ENCODE measurements at regions not wholly inside any gene's neighbourhood (a gene's known extent, or its start where the extent isn't known, plus 50 kb on each side); places are given as distances from the start of the nearest gene placed in this dataset.

GRCh38 chr10:110434489-110435096 is 63.1 kb upstream of the DUSP5 start:
- H3K36me3 ChIP-seq (ENCODE audit: control insufficient read depth in 4 of 4, insufficient read depth in 4 of 4, low read length in 4 of 4): no peaks in the 10 kb centered on the region
- no peaks in the 10 kb centered on the region for H3K4me1 ChIP-seq (ENCODE audit: control insufficient read depth in 5 of 5, insufficient read depth in 5 of 5, low read length in 5 of 5)
- no peak overlapping the region for H3K9ac ChIP-seq (ENCODE audit: insufficient read depth in 1 of 2, low read length in 2 of 2)
- WGBS, 2 donors: 84 to 86% methylated on average over 5 of the region's 5 CpGs
- H3K4me3 ChIP-seq: no peak overlapping the region
- no peaks in the 10 kb centered on the region for H3K9me3 ChIP-seq (ENCODE audit: control insufficient read depth in 4 of 4, insufficient read depth in 3 of 4, low read length in 3 of 4)
- peaks cover 0 to 2% (median 0%) of the 10 kb centered on the region in 3 donors for H3K27me3 ChIP-seq (ENCODE audit: control insufficient read depth in 3 of 3, insufficient read depth in 3 of 3, low read length in 2 of 3)
- DNase-seq (no peak), ATAC-seq (ENCODE audit: insufficient read depth, low FRiP score) (no peak)
- H3K27ac ChIP-seq (ENCODE audit: low read depth in 1 of 2, low read length in 1 of 2): no peak overlapping the region
- no peak for TF ChIP-seq CTCF (IDR thresholded peaks at IDR 0.05; ENCODE audit: control extremely low read depth, extremely low read depth)

GRCh38 chr10:110436554-110437350 is 61.0 kb upstream of the DUSP5 start:
- no peak for TF ChIP-seq CTCF (IDR thresholded peaks at IDR 0.05; ENCODE audit: control extremely low read depth, extremely low read depth)
- H3K27me3 ChIP-seq (ENCODE audit: control insufficient read depth in 3 of 3, insufficient read depth in 3 of 3, low read length in 2 of 3): peaks cover 0 to under 1% (median 0%) of the 10 kb centered on the region in 3 donors
- no peaks in the 10 kb centered on the region for H3K9me3 ChIP-seq (ENCODE audit: control insufficient read depth in 4 of 4, insufficient read depth in 3 of 4, low read length in 3 of 4)
- DNase-seq: no peak
- H3K9ac ChIP-seq (ENCODE audit: insufficient read depth in 1 of 2, low read length in 2 of 2): no peak overlapping the region
- 92 to 96% methylated on average over 9 of the region's 9 CpGs for WGBS, 2 donors
- no peak overlapping the region for H3K4me3 ChIP-seq
- no peak for ATAC-seq (ENCODE audit: insufficient read depth, low FRiP score)
- no peak overlapping the region for H3K27ac ChIP-seq (ENCODE audit: low read depth in 1 of 2, low read length in 1 of 2)
- no peaks in the 10 kb centered on the region for H3K4me1 ChIP-seq (ENCODE audit: control insufficient read depth in 5 of 5, insufficient read depth in 5 of 5, low read length in 5 of 5)
- H3K36me3 ChIP-seq (ENCODE audit: control insufficient read depth in 4 of 4, insufficient read depth in 4 of 4, low read length in 4 of 4): no peaks in the 10 kb centered on the region

GRCh38 chr10:110437351-110437605 is 60.4 kb upstream of the DUSP5 start:
- WGBS, 2 donors: 84 to 85% methylated on average over 3 of the region's 3 CpGs
- no peak overlapping the region for H3K4me3 ChIP-seq
- H3K27ac ChIP-seq (ENCODE audit: low read depth in 1 of 2, low read length in 1 of 2): no peak overlapping the region
- DNase-seq: no peak
- ATAC-seq (ENCODE audit: insufficient read depth, low FRiP score): no peak
- H3K9ac ChIP-seq (ENCODE audit: insufficient read depth in 1 of 2, low read length in 2 of 2): no peak overlapping the region
- no peak for TF ChIP-seq CTCF (IDR thresholded peaks at IDR 0.05; ENCODE audit: control extremely low read depth, extremely low read depth)
- no peaks in the 10 kb centered on the region for H3K4me1 ChIP-seq (ENCODE audit: control insufficient read depth in 5 of 5, insufficient read depth in 5 of 5, low read length in 5 of 5)
- H3K36me3 ChIP-seq (ENCODE audit: control insufficient read depth in 4 of 4, insufficient read depth in 4 of 4, low read length in 4 of 4): no peaks in the 10 kb centered on the region
- H3K9me3 ChIP-seq (ENCODE audit: control insufficient read depth in 4 of 4, insufficient read depth in 3 of 4, low read length in 3 of 4): no peaks in the 10 kb centered on the region
- H3K27me3 ChIP-seq (ENCODE audit: control insufficient read depth in 3 of 3, insufficient read depth in 3 of 3, low read length in 2 of 3): no peaks in the 10 kb centered on the region
